ENCODE measurements at regions not wholly inside any gene's neighbourhood (a gene's known extent, or its start where the extent isn't known, plus 50 kb on each side); places are given as distances from the start of the nearest gene placed in this dataset.

DNA sequence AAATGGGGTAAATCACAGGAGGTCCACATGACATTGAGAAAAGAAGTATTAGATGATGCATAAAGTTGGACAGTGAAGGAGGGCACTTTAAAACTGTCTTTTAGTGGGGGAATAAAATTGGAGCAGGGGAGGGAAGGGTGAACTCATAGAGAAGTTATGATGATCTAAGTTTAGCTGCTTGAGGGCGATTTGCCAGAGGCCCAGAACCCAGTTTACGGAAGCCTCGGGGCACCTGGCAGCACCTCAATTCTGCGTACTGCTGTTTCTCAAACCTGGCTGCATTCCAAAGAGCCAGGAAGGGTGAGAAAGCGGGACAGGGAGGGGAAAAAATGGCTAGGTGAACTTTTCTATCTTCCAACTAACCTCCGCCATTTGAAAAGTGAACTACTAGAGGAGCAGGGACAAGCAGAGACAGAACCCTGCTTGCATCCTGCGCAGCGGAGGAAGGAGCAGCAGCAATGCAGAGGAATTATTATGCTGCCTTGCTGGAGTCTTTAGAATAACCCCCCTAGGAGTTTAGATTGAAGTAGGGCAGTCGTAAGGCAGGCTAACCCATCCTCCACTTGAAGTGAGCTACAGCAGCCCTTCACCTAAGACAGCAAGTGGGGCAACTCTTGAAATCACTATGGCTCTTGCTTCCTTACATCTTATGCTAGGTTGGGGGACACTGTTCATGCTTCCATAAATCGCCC is 316.8 kb downstream of the BRINP1 start:
- TF ChIP-seq POLR2AphosphoS5 (IDR thresholded peaks at IDR 0.05; ENCODE audit: borderline replicate concordance, low read depth, low read length) (no peak), EZH2 (IDR thresholded peaks at IDR 0.05) (no peak)

Measured in SK-N-MC (cell line).